GM23338 (cell line): ENCODE measurements at regions not wholly inside any gene's neighbourhood (a gene's known extent, or its start where the extent isn't known, plus 50 kb on each side); places are given as distances from the start of the nearest gene placed in this dataset.

ENCODE experiments used
- ATAC-seq: fragments of 200-7000 bp; cut with Tn5 transposase; 3 replicates; pipeline ENCODE4 v1.9.1; 2020
- DNase-seq: peaks from one replicate; pipeline ENCODE4 v3.0.0-alpha.2; 2015; ENCODE audit warnings: low spot score
- H2AFZ ChIP-seq: fragments of 200-600 bp; sonication (generic); 2 replicates; pipeline ENCODE4 v1.8.0; 2016; ENCODE audit warnings: antibody characterized with exemption, mild to moderate bottlenecking, moderate library complexity
- H3F3A ChIP-seq: fragments of 200-600 bp; sonication (generic); replicated peaks from 2 replicates; pipeline ENCODE4 v1.8.0; 2017; ENCODE audit warnings: antibody characterized with exemption, mixed run types, low read depth
- H3K27ac ChIP-seq: fragments of 200-600 bp; sonication (generic); 2 replicates; pipeline ENCODE4 v1.6.1; 2016; ENCODE audit warnings: low read depth
- H3K27me3 ChIP-seq: fragments of 200-600 bp; sonication (generic); 2 replicates; pipeline ENCODE4 v1.8.0; 2016; ENCODE audit warnings: mild to moderate bottlenecking, mixed run types, moderate library complexity; ENCODE audit not compliant: insufficient read depth
- H3K36me3 ChIP-seq: fragments of 200-600 bp; sonication (generic); 2 replicates; pipeline ENCODE4 v1.8.0; 2016; ENCODE audit warnings: mild to moderate bottlenecking; ENCODE audit not compliant: insufficient read depth
- H3K4me1 ChIP-seq: fragments of 200-600 bp; sonication (generic); 2 replicates; pipeline ENCODE4 v1.8.0; 2016; ENCODE audit warnings: mild to moderate bottlenecking, moderate library complexity; ENCODE audit not compliant: insufficient read depth
- H3K4me2 ChIP-seq: fragments of 200-600 bp; sonication (generic); 2 replicates; pipeline ENCODE4 v1.7.1; 2017; ENCODE audit warnings: mixed run types
- H3K4me3 ChIP-seq: fragments of 200-600 bp; sonication (generic); 2 replicates; pipeline ENCODE4 v1.6.1; 2016; ENCODE audit warnings: mixed run types
- H3K79me2 ChIP-seq: fragments of 200-600 bp; sonication (generic); replicated peaks from 2 replicates; pipeline ENCODE4 v1.8.0; 2017; ENCODE audit warnings: mild to moderate bottlenecking; ENCODE audit not compliant: insufficient read depth
- H3K9me2 ChIP-seq: fragments of 200-600 bp; sonication (generic); 2 replicates; pipeline ENCODE4 v1.8.0; 2017; ENCODE audit not compliant: insufficient read depth
- H4K20me1 ChIP-seq: fragments of 200-600 bp; sonication (generic); replicated peaks from 2 replicates; pipeline ENCODE4 v1.8.0; 2017; ENCODE audit warnings: mild to moderate bottlenecking; ENCODE audit not compliant: insufficient read depth
- H3K27ac Mint-ChIP-seq: 2 replicates; pipeline ENCODE4 v1.8.0; 2020; ENCODE audit warnings: inconsistent platforms, mild to moderate bottlenecking, moderate library complexity, mixed read lengths
- H3K27me3 Mint-ChIP-seq: 3 replicates; pipeline ENCODE4 v1.8.0; 2022; ENCODE audit warnings: low read depth, mild to moderate bottlenecking, moderate library complexity, mixed read lengths, inconsistent platforms; ENCODE audit not compliant: insufficient read depth, poor library complexity
- H3K36me3 Mint-ChIP-seq: 3 replicates; pipeline ENCODE4 v1.8.0; 2021; ENCODE audit warnings: low read depth, mild to moderate bottlenecking, inconsistent platforms, moderate library complexity, mixed read lengths
- H3K4me1 Mint-ChIP-seq: 3 replicates; pipeline ENCODE4 v1.8.0; 2020; ENCODE audit warnings: mild to moderate bottlenecking, inconsistent platforms, mixed read lengths
- H3K4me3 Mint-ChIP-seq: 3 replicates; pipeline ENCODE4 v1.8.0; 2021; ENCODE audit warnings: moderate library complexity, mild to moderate bottlenecking, inconsistent platforms, mixed read lengths
- H3K9me3 Mint-ChIP-seq: 3 replicates; pipeline ENCODE4 v1.8.0; 2020; ENCODE audit warnings: moderate library complexity, mild to moderate bottlenecking, inconsistent platforms, mixed read lengths
- CTCF ChIP-seq, 2 experiments: fragments of 200-600 bp in 1 of 2; sonication (generic) in 1 of 2; conservative IDR thresholded peaks; 2 replicates each; pipeline versions ENCODE4 v1.5.1 to v1.6.1; 2016 to 2017; ENCODE audit warnings: antibody characterized with exemption in 2 of 2, low read depth in 2 of 2, mild to moderate bottlenecking in 2 of 2, moderate library complexity in 1 of 2
- EZH2 ChIP-seq: fragments of 200-600 bp; sonication (generic); IDR thresholded peaks from one replicate; pipeline ENCODE4 v1.8.0; 2017; ENCODE audit warnings: antibody characterized with exemption, mild to moderate bottlenecking, low read depth; ENCODE audit not compliant: unreplicated experiment
- EZH2phosphoT487 ChIP-seq: fragments of 200-600 bp; sonication (generic); IDR thresholded peaks from one replicate; pipeline ENCODE4 v1.8.1; 2018; ENCODE audit warnings: antibody characterized with exemption; ENCODE audit not compliant: unreplicated experiment
- JUNB ChIP-seq: IDR thresholded peaks from one replicate; pipeline ENCODE4 v1.6.1; 2016; ENCODE audit warnings: antibody characterized with exemption; ENCODE audit not compliant: unreplicated experiment
- ZNF331 ChIP-seq: fragments of 250-450 bp; sonication (Bioruptor Pico); IDR thresholded peaks from 2 replicates; pipeline ENCODE4 v1.5.0; 2020; ENCODE audit warnings: low read depth, mild to moderate bottlenecking, moderate library complexity
- TF ChIP-seq, protein P1 (sequence below): fragments of 250-450 bp; sonication (Bioruptor Pico); IDR thresholded peaks from 2 replicates; pipeline ENCODE4 v1.5.0; 2020; ENCODE audit warnings: mild to moderate bottlenecking, moderate library complexity

- Histone ChIP-seq H3F3A (no peaks in the 10 kb centered on the region), H3K27me3 (no peaks in the 10 kb centered on the region), H3K9me2 (0 out of 2 replicates have a peak, but pooled peaks cover 4% of the 10 kb centered on the region), H3K4me3 (no peak overlapping the region), H3K27ac (no peak overlapping the region), H3K4me2 (no peak overlapping the region), H3K4me1 (no peaks in the 10 kb centered on the region), H2AFZ (no peak overlapping the region), H3K36me3 (no peaks in the 10 kb centered on the region), H4K20me1 (no peaks in the 10 kb centered on the region), H3K79me2 (no peaks in the 10 kb centered on the region)
- H3K27ac Mint-ChIP-seq = no peak overlapping the region
- DNase-seq (no peak), ATAC-seq (no peak)
- peaks cover 8% of the 10 kb centered on the region for H3K4me1 Mint-ChIP-seq
- peaks cover 12% of the 10 kb centered on the region for H3K9me3 Mint-ChIP-seq
- peaks cover 19% of the 10 kb centered on the region for H3K36me3 Mint-ChIP-seq
- TF ChIP-seq EZH2 (no peak), CTCF (conservative IDR thresholded peaks at IDR 0.05; ENCODE audit: low read depth in 2 of 2) (no peak), ZNF331 (CRISPR knock-in tag) (no peak), JUNB (no peak), EZH2phosphoT487 (no peak)
- TF ChIP-seq, protein P1, sequence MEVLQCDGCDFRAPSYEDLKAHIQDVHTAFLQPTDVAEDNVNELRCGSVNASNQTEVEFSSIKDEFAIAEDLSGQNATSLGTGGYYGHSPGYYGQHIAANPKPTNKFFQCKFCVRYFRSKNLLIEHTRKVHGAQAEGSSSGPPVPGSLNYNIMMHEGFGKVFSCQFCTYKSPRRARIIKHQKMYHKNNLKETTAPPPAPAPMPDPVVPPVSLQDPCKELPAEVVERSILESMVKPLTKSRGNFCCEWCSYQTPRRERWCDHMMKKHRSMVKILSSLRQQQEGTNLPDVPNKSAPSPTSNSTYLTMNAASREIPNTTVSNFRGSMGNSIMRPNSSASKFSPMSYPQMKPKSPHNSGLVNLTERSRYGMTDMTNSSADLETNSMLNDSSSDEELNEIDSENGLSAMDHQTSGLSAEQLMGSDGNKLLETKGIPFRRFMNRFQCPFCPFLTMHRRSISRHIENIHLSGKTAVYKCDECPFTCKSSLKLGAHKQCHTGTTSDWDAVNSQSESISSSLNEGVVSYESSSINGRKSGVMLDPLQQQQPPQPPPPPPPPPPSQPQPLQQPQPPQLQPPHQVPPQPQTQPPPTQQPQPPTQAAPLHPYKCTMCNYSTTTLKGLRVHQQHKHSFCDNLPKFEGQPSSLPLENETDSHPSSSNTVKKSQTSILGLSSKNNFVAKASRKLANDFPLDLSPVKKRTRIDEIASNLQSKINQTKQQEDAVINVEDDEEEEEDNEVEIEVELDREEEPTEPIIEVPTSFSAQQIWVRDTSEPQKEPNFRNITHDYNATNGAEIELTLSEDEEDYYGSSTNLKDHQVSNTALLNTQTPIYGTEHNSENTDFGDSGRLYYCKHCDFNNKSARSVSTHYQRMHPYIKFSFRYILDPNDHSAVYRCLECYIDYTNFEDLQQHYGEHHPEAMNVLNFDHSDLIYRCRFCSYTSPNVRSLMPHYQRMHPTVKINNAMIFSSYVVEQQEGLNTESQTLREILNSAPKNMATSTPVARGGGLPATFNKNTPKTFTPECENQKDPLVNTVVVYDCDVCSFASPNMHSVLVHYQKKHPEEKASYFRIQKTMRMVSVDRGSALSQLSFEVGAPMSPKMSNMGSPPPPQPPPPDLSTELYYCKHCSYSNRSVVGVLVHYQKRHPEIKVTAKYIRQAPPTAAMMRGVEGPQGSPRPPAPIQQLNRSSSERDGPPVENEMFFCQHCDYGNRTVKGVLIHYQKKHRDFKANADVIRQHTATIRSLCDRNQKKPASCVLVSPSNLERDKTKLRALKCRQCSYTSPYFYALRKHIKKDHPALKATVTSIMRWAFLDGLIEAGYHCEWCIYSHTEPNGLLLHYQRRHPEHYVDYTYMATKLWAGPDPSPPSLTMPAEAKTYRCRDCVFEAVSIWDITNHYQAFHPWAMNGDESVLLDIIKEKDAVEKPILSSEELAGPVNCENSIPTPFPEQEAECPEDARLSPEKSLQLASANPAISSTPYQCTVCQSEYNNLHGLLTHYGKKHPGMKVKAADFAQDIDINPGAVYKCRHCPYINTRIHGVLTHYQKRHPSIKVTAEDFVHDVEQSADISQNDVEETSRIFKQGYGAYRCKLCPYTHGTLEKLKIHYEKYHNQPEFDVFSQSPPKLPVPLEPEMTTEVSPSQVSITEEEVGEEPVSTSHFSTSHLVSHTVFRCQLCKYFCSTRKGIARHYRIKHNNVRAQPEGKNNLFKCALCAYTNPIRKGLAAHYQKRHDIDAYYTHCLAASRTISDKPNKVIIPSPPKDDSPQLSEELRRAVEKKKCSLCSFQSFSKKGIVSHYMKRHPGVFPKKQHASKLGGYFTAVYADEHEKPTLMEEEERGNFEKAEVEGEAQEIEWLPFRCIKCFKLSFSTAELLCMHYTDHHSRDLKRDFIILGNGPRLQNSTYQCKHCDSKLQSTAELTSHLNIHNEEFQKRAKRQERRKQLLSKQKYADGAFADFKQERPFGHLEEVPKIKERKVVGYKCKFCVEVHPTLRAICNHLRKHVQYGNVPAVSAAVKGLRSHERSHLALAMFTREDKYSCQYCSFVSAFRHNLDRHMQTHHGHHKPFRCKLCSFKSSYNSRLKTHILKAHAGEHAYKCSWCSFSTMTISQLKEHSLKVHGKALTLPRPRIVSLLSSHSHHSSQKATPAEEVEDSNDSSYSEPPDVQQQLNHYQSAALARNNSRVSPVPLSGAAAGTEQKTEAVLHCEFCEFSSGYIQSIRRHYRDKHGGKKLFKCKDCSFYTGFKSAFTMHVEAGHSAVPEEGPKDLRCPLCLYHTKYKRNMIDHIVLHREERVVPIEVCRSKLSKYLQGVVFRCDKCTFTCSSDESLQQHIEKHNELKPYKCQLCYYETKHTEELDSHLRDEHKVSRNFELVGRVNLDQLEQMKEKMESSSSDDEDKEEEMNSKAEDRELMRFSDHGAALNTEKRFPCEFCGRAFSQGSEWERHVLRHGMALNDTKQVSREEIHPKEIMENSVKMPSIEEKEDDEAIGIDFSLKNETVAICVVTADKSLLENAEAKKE (CRISPR knock-in tag) = no peak
- peaks cover 4% of the 10 kb centered on the region for H3K27me3 Mint-ChIP-seq
- no peak overlapping the region for H3K4me3 Mint-ChIP-seq
These were observed 258.3 kb downstream of the HAUS1 start for GRCh38 chr18:46362533-46362932.
